ENCODE measurements at regions not wholly inside any gene's neighbourhood (a gene's known extent, or its start where the extent isn't known, plus 50 kb on each side); places are given as distances from the start of the nearest gene placed in this dataset.

DNA sequence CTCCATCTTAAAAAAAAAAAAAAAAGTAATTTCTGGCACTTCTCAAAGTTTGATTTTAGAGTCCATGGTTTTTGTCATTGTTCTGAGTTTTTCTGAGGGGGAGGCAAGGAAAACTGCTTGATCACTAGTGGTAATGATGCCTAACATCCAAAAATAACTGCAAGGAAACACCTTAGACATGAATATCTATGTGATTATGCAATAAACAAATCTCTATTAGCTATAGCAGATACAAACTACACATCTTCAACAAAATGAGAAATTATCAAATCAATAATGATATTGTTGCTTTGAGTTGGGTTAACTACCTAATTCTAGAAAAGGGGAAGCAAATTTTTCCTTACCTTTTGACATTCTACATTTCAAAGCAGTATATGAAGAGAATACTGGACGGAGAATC is 230.9 kb upstream of the JARID2 start:
- TF ChIP-seq, protein P1, sequence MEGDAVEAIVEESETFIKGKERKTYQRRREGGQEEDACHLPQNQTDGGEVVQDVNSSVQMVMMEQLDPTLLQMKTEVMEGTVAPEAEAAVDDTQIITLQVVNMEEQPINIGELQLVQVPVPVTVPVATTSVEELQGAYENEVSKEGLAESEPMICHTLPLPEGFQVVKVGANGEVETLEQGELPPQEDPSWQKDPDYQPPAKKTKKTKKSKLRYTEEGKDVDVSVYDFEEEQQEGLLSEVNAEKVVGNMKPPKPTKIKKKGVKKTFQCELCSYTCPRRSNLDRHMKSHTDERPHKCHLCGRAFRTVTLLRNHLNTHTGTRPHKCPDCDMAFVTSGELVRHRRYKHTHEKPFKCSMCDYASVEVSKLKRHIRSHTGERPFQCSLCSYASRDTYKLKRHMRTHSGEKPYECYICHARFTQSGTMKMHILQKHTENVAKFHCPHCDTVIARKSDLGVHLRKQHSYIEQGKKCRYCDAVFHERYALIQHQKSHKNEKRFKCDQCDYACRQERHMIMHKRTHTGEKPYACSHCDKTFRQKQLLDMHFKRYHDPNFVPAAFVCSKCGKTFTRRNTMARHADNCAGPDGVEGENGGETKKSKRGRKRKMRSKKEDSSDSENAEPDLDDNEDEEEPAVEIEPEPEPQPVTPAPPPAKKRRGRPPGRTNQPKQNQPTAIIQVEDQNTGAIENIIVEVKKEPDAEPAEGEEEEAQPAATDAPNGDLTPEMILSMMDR (IDR thresholded peaks at IDR 0.05) = no peak
- TF ChIP-seq, protein P2, sequence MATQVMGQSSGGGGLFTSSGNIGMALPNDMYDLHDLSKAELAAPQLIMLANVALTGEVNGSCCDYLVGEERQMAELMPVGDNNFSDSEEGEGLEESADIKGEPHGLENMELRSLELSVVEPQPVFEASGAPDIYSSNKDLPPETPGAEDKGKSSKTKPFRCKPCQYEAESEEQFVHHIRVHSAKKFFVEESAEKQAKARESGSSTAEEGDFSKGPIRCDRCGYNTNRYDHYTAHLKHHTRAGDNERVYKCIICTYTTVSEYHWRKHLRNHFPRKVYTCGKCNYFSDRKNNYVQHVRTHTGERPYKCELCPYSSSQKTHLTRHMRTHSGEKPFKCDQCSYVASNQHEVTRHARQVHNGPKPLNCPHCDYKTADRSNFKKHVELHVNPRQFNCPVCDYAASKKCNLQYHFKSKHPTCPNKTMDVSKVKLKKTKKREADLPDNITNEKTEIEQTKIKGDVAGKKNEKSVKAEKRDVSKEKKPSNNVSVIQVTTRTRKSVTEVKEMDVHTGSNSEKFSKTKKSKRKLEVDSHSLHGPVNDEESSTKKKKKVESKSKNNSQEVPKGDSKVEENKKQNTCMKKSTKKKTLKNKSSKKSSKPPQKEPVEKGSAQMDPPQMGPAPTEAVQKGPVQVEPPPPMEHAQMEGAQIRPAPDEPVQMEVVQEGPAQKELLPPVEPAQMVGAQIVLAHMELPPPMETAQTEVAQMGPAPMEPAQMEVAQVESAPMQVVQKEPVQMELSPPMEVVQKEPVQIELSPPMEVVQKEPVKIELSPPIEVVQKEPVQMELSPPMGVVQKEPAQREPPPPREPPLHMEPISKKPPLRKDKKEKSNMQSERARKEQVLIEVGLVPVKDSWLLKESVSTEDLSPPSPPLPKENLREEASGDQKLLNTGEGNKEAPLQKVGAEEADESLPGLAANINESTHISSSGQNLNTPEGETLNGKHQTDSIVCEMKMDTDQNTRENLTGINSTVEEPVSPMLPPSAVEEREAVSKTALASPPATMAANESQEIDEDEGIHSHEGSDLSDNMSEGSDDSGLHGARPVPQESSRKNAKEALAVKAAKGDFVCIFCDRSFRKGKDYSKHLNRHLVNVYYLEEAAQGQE (IDR thresholded peaks at IDR 0.05; ENCODE audit: insufficient read depth in 1 of 2, low read depth in 2 of 2, low read length in 1 of 2) = no peak
- TF ChIP-seq POLR2AphosphoS5 (IDR thresholded peaks at IDR 0.05; ENCODE audit: low read depth, low read length) = no peak
